HG03460 (cell line): ENCODE measurements at regions not wholly inside any gene's neighbourhood (a gene's known extent, or its start where the extent isn't known, plus 50 kb on each side); places are given as distances from the start of the nearest gene placed in this dataset.
"Not testable (repeated sequence)": the region's sequence is repeated elsewhere in the genome, so short reads cannot be mapped to it uniquely, and the experiment has no call there.

ENCODE experiments used
- ATAC-seq: cut with Tn5 transposase; IDR thresholded peaks from one replicate; pipeline ENCODE4 v1.9.1; 2021; ENCODE audit not compliant: unreplicated experiment

DNA sequence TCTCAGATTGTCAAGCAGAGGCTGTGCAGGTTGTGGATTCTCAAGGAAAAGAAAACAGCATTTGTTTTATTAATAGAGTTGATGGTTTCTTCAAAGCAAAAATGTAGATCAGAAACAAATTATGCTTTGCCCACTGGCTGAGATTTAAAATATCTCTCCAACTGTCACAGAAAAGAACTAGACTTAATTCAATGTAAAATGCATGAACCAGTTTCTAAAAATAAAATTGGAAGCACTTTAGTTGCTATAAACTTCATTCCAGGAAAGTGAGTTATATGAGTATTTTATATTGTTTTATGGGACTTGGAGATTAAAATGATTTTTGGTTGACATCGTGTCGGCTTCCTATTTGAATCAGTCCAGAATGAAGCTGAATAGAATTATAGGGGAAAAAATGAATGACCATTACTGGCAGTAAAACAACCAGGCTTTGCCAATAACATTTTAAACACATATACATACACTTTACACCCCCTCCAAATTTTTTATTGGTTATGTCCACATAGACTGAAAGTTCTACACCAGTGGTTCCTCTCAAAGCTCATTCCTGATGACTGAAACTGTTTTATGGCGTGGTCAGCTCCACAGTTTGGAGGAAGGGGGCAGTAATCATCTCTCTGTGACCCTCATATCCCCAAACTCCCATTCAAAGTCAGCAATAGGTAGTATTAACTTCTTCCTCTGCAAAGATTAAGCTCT is 55.5 kb upstream of the DAAM1 start:
- ATAC-seq: no peak

DNA sequence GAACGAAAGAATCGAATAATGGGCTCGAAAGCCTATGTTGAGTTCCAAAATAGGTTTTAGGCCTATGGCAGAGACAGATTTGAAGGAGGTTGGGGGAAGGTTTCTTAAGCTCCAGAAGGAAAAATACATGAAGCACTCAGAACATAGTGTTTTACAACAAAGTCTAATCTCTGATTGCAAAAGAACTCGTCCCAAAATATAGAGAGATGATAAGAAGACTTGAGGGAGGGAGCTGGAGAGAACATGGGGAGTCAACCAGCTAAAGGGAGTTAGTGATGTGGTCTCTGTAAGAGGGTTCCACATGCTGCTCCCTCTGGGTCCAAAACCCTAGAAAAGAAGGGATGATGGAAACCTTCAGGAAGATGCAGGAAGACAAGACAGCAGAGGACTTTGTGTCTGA is 54.8 kb upstream of the DAAM1 start:
- no peak for ATAC-seq

DNA sequence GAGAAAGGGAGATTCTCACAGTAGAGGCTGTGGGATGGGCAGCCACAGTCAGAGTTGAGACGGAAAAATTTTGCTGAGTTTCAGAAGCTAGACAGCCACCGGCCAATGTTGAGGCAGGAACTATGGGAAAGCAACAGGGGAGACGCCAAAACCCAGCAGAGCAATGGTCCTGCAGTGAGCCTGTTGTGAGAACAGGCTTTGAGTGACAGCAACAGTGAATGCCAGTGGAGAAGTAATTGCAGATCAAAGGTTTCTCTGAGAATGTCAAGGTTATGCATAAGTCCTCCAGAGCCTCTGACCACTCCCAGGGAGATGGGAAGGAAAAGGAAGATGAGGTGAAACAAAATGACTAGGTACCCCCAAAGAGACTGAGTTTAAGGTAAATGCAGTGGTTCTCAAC is 54.2 kb upstream of the DAAM1 start:
- no peak for ATAC-seq

DNA sequence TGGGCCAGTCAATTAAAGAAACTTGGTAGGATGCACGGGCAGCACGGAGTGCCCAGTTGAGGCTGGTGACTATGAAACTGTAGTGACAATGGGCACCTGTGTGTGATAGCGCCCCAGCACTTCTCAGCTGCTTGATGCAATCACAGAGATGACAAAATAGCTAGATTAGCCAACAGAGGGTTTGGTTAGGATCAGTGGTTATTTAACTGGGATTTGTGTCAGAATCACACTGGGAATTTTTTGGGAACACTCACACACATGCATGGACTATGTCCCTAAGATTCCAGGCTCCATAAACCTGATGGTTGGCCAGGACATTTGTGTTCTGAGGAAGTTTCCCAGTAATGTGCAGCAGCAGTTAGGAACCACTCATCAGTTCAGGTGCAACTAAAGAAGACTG is 51.2 kb upstream of the DAAM1 start:
- ATAC-seq: no peak

DNA sequence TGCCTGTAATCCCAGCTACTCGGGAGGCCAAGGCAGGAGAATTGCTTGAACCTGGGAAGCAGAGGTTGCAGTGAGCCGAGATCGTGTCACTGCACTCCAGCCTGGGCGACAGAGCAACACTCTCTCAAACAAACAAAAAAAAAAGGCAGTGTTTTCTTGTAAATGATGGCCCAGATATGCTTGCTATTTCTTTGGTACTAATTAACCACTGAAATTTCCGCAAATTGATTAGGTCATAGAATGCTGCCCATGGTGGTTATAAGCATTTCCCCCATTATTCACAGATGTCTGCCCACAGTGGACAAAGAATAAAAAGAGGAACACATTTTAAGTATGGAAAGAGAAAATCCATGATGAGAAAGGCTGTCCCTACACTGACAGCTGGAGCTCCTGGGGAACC is 49.9 kb upstream of the DAAM1 start:
- not testable (repeated sequence) for ATAC-seq
